Endothelial cell of umbilical vein (primary cell): ENCODE measurements at regions not wholly inside any gene's neighbourhood (a gene's known extent, or its start where the extent isn't known, plus 50 kb on each side); places are given as distances from the start of the nearest gene placed in this dataset.

Experiments used
- BruUV-seq: library from RNA; stranded (reverse); fragments of 400-500 nt; replicated peaks from 2 replicates; lab custom pipeline; 2021; lab: Mats Ljungman, UMichigan
- CTCF ChIA-PET: fragments of 300-600, 350-600 bp; sonication (Branson Sonifier 250); formaldehyde crosslinking; loops from one replicate; lab custom pipeline; 2021; ENCODE audit warnings: antibody characterized with exemption, inconsistent platforms; lab: Charles Lee
- POLR2A ChIA-PET: fragments of 300-600, 350-600 bp; sonication (Branson Sonifier 250); formaldehyde crosslinking; loops from one replicate; lab custom pipeline; 2021; ENCODE audit warnings: antibody characterized with exemption, inconsistent platforms; lab: Charles Lee
- DNase-seq: peaks from one replicate; pipeline ENCODE4 v3.0.0-alpha.2; 2011; ENCODE audit warnings: low read depth, low spot score
- FAIRE-seq: peaks from 2 replicates; lab custom pipeline; 2011; peaks lifted over from hg19 to GRCh38; lab: Jason Lieb, UNC
- H2AFZ ChIP-seq: 2 replicates; pipeline ENCODE4 v1.6.0; 2012; ENCODE audit warnings: low read depth, low read length, control low read depth, inconsistent platforms
- H3K27ac ChIP-seq: 2 replicates; pipeline ENCODE4 v1.5.1; 2011; ENCODE audit warnings: low read depth, mild to moderate bottlenecking, control low read depth, low read length, moderate library complexity; ENCODE audit not compliant: insufficient read depth
- H3K27me3 ChIP-seq, 2 experiments: 2 replicates each; pipeline versions ENCODE4 v1.6.0 to v1.6.1; 2011; ENCODE audit warnings: low read length in 2 of 2, mixed read lengths in 1 of 2; ENCODE audit not compliant: control insufficient read depth in 2 of 2, insufficient read depth in 2 of 2
- H3K36me3 ChIP-seq, 2 experiments: 2 replicates in 1 of 2; 3 replicates in 1 of 2; pipeline ENCODE4 v1.5.1; 2011; ENCODE audit warnings: low read length in 2 of 2, mild to moderate bottlenecking in 1 of 2, moderate library complexity in 1 of 2; ENCODE audit not compliant: control insufficient read depth in 2 of 2, insufficient read depth in 2 of 2; ENCODE audit errors: extremely low read depth in 1 of 2
- H3K4me1 ChIP-seq: 3 replicates; pipeline ENCODE4 v1.5.1; 2011; ENCODE audit warnings: mild to moderate bottlenecking, low read length; ENCODE audit not compliant: control insufficient read depth, insufficient read depth; ENCODE audit errors: extremely low read depth
- H3K4me2 ChIP-seq: 2 replicates; pipeline ENCODE4 v1.6.1; 2011; ENCODE audit warnings: low read length, control low read depth, mixed read lengths; ENCODE audit not compliant: insufficient read depth
- H3K4me3 ChIP-seq, 3 experiments: fragments of 200-600 bp in 1 of 3; sonication (generic), shearing (Covaris generic) in 1 of 3; replicated peaks in 1 of 3; 2 replicates each; pipeline ENCODE4 v1.5.1; 2011 to 2016; ENCODE audit warnings: control low read depth in 3 of 3, low read length in 3 of 3, mild to moderate bottlenecking in 2 of 3, inconsistent platforms in 1 of 3, low read depth in 1 of 3, moderate library complexity in 1 of 3; ENCODE audit not compliant: insufficient read depth in 1 of 3
- H3K79me2 ChIP-seq: 2 replicates; pipeline ENCODE4 v1.6.0; 2012; ENCODE audit warnings: low read length, inconsistent platforms; ENCODE audit not compliant: control insufficient read depth, insufficient read depth
- H3K9ac ChIP-seq: replicated peaks from 2 replicates; pipeline ENCODE3; 2011; ENCODE audit warnings: low read length, control low read depth; ENCODE audit not compliant: insufficient read depth; ENCODE audit errors: extremely low read depth
- H3K9me1 ChIP-seq: replicated peaks from 3 replicates; pipeline ENCODE4 v1.6.0; 2011; ENCODE audit warnings: mild to moderate bottlenecking, low read length; ENCODE audit not compliant: control insufficient read depth, insufficient read depth; ENCODE audit errors: extremely low read depth
- H3K9me3 ChIP-seq: replicated peaks from 2 replicates; pipeline ENCODE4 v1.5.1; 2012; ENCODE audit warnings: low read length, inconsistent platforms; ENCODE audit not compliant: control insufficient read depth, insufficient read depth
- H4K20me1 ChIP-seq: replicated peaks from 2 replicates; pipeline ENCODE3; 2011; ENCODE audit warnings: mild to moderate bottlenecking, low read length; ENCODE audit not compliant: control insufficient read depth, insufficient read depth; ENCODE audit errors: extremely low read depth
- EZH2 ChIP-seq: IDR thresholded peaks from 2 replicates; pipeline ENCODE4 v1.6.1; 2012; ENCODE audit warnings: borderline replicate concordance, low read depth, mild to moderate bottlenecking, moderate library complexity, low read length, inconsistent platforms; ENCODE audit not compliant: severe bottlenecking
- FOS ChIP-seq: IDR thresholded peaks from 2 replicates; pipeline ENCODE4 v1.6.1; 2011; ENCODE audit warnings: mild to moderate bottlenecking, low read length, moderate library complexity, borderline replicate concordance; ENCODE audit not compliant: insufficient read depth
- GATA2 ChIP-seq: IDR thresholded peaks from 2 replicates; pipeline ENCODE4 v1.7.0; 2011; ENCODE audit warnings: low read depth, mild to moderate bottlenecking, moderate library complexity, mixed read lengths, low read length; ENCODE audit not compliant: insufficient read length, insufficient read depth
- JUN ChIP-seq: IDR thresholded peaks from 2 replicates; pipeline ENCODE4 v1.6.1; 2011; ENCODE audit warnings: borderline replicate concordance, low read depth; ENCODE audit not compliant: insufficient read length, insufficient read depth
- MAX ChIP-seq: IDR thresholded peaks from 2 replicates; pipeline ENCODE4 v1.6.1; 2011; ENCODE audit not compliant: insufficient read depth, insufficient read length
- MYC ChIP-seq: IDR thresholded peaks from one replicate; pipeline ENCODE4 v1.6.1; 2011; ENCODE audit warnings: mild to moderate bottlenecking, low read depth, low read length
- POLR2A ChIP-seq: IDR thresholded peaks from 2 replicates; pipeline ENCODE4 v1.6.1; 2012; ENCODE audit warnings: low read depth, mild to moderate bottlenecking, control low read depth, low read length
- POLR2AphosphoS5 ChIP-seq: IDR thresholded peaks from 2 replicates; pipeline ENCODE4 v1.6.1; 2012; ENCODE audit warnings: low read depth, mild to moderate bottlenecking, control low read depth, low read length, moderate library complexity; ENCODE audit not compliant: insufficient read depth
- dilution Hi-C: fragments of 300-500 bp; cut with MboI; formaldehyde crosslinking; loops from one replicate; pipeline ENCODE4 v1.15.0; 2019; ENCODE audit warnings: low sequenced_read_pairs; ENCODE audit not compliant: extremely low pct_ligation_motif_present
- intact Hi-C: fragments of 100-400 bp; cut with micrococcal nuclease; formaldehyde crosslinking; loops from one replicate; pipeline ENCODE4 v1.10.0; 2022
- TF ChIP-seq, protein P1 (sequence below), 2 donors: IDR thresholded peaks; 1 replicate in 1 of 2; 2 replicates in 1 of 2; pipeline ENCODE4 v1.5.1; 2011; ENCODE audit warnings: low read length in 2 of 2, mild to moderate bottlenecking in 2 of 2, moderate library complexity in 2 of 2, control low read depth in 1 of 2, inconsistent platforms in 1 of 2, low read depth in 1 of 2; ENCODE audit not compliant: insufficient read depth in 1 of 2; ENCODE audit errors: extremely low read depth in 1 of 2

- dilution Hi-C loops = no loop called here
- no peaks in the 10 kb centered on the region for H3K36me3 ChIP-seq
- no peak overlapping the region for H3K4me3 ChIP-seq
- no peaks in the 10 kb centered on the region for H3K27me3 ChIP-seq
- POLR2A ChIA-PET = no interaction called here
- peaks cover 10% of the 10 kb centered on the region for H3K4me1 ChIP-seq
- H2AFZ ChIP-seq = no peak overlapping the region
- H3K27ac ChIP-seq = no peak overlapping the region
- no peak for FAIRE-seq
- H4K20me1 ChIP-seq = peaks cover 5% of the 10 kb centered on the region
- TF ChIP-seq GATA2 = no peak
- TF ChIP-seq JUN = no peak
- no peak for TF ChIP-seq POLR2A
- no peak for TF ChIP-seq MAX
- TF ChIP-seq EZH2 = no peak
- TF ChIP-seq, protein P1, sequence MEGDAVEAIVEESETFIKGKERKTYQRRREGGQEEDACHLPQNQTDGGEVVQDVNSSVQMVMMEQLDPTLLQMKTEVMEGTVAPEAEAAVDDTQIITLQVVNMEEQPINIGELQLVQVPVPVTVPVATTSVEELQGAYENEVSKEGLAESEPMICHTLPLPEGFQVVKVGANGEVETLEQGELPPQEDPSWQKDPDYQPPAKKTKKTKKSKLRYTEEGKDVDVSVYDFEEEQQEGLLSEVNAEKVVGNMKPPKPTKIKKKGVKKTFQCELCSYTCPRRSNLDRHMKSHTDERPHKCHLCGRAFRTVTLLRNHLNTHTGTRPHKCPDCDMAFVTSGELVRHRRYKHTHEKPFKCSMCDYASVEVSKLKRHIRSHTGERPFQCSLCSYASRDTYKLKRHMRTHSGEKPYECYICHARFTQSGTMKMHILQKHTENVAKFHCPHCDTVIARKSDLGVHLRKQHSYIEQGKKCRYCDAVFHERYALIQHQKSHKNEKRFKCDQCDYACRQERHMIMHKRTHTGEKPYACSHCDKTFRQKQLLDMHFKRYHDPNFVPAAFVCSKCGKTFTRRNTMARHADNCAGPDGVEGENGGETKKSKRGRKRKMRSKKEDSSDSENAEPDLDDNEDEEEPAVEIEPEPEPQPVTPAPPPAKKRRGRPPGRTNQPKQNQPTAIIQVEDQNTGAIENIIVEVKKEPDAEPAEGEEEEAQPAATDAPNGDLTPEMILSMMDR (IDR thresholded peaks at IDR 0.05; ENCODE audit: extremely low read depth in 1 of 2, insufficient read depth in 1 of 2, low read depth in 1 of 2, low read length in 2 of 2) = no peak
- TF ChIP-seq MYC = no peak
- TF ChIP-seq POLR2AphosphoS5 = no peak
- no peak for TF ChIP-seq FOS
- BruUV-seq = no TSS peak
- H3K9me3 ChIP-seq = no peaks in the 10 kb centered on the region
- peaks cover 3% of the 10 kb centered on the region for H3K9me1 ChIP-seq
- H3K79me2 ChIP-seq = peaks cover 71% of the 10 kb centered on the region
- no peak overlapping the region for H3K4me2 ChIP-seq
- DNase-seq = no peak
- CTCF ChIA-PET = no interaction called here
- intact Hi-C loops = no loop called here
- H3K9ac ChIP-seq = no peak overlapping the region
Observed at GRCh38 chr6:144372116-144372515, 87.0 kb downstream of the UTRN start.
